ENCODE measurements at regions not wholly inside any gene's neighbourhood (a gene's known extent, or its start where the extent isn't known, plus 50 kb on each side); places are given as distances from the start of the nearest gene placed in this dataset.

- TF ChIP-seq REST (IDR thresholded peaks at IDR 0.05; ENCODE audit: low read depth) (no peak), CEBPB (IDR thresholded peaks at IDR 0.05) (no peak), USF1 (IDR thresholded peaks at IDR 0.05) (no peak), YY1 (IDR thresholded peaks at IDR 0.05; ENCODE audit: low read depth) (no peak), RAD21 (IDR thresholded peaks at IDR 0.05; ENCODE audit: low read depth) (no peak)
Observed at GRCh38 chr10:98321186-98321780, 53.3 kb upstream of the LOXL4 start.

GRCh38 chr10:98320486-98321185 lies 52.6 kb upstream of the LOXL4 start:
- TF ChIP-seq CEBPB (IDR thresholded peaks at IDR 0.05) (no peak), REST (IDR thresholded peaks at IDR 0.05; ENCODE audit: low read depth) (no peak), EGR1 (IDR thresholded peaks at IDR 0.05) (no peak)

- TF ChIP-seq EGR1 (IDR thresholded peaks at IDR 0.05) (no peak), TCF12 (IDR thresholded peaks at IDR 0.05; ENCODE audit: low read depth) (no peak), USF1 (IDR thresholded peaks at IDR 0.05) (no peak), REST (IDR thresholded peaks at IDR 0.05; ENCODE audit: low read depth) (no peak), FOXM1 (IDR thresholded peaks at IDR 0.05; ENCODE audit: borderline replicate concordance, low read depth) (no peak), ZBTB7A (IDR thresholded peaks at IDR 0.05; ENCODE audit: low read depth) (no peak), YY1 (IDR thresholded peaks at IDR 0.05; ENCODE audit: low read depth) (no peak), TEAD4 (IDR thresholded peaks at IDR 0.05) (no peak), MAX (IDR thresholded peaks at IDR 0.05) (no peak), EP300 (IDR thresholded peaks at IDR 0.05; ENCODE audit: borderline replicate concordance) (no peak), CEBPB (IDR thresholded peaks at IDR 0.05) (no peak), CREB1 (IDR thresholded peaks at IDR 0.05; ENCODE audit: low read depth) (no peak), RAD21 (IDR thresholded peaks at IDR 0.05; ENCODE audit: low read depth) (no peak), TAF1 (IDR thresholded peaks at IDR 0.05; ENCODE audit: low read depth) (no peak)
Observed at GRCh38 chr10:98318861-98319260, 50.9 kb upstream of the LOXL4 start.

Measured in Ishikawa (cell line).